GM21367 (cell line): ENCODE measurements at regions not wholly inside any gene's neighbourhood (a gene's known extent, or its start where the extent isn't known, plus 50 kb on each side); places are given as distances from the start of the nearest gene placed in this dataset.

Experiments
- ATAC-seq: cut with Tn5 transposase; IDR thresholded peaks from one replicate; pipeline ENCODE4 v1.9.1; 2021; ENCODE audit not compliant: unreplicated experiment

DNA sequence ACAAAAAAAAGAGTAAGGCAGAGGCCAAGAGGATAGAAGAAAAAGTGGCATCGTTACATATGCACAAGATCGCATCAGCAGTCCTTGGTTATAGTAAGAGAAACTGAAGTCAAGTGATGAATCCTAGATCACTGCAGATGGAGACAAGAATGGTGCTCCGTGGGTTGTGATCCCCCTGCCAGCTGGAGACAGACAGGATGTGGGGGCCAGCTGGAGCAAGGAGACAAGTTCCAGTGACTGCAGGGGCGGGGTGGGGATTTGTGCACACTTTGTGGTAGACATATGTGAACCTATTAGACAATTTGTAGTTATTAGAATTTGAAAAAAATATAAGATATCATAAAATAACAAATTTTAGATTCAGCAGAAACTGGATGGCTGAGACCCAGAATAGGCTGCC lies 697.9 kb upstream of the ADAMTS16 start:
- no peak for ATAC-seq

- no peak for ATAC-seq
Observed at GRCh38 chr5:4447657-4448056, 692.5 kb upstream of the ADAMTS16 start.

GRCh38 chr5:4453655-4454054 lies 686.5 kb upstream of the ADAMTS16 start:
- no peak for ATAC-seq

DNA sequence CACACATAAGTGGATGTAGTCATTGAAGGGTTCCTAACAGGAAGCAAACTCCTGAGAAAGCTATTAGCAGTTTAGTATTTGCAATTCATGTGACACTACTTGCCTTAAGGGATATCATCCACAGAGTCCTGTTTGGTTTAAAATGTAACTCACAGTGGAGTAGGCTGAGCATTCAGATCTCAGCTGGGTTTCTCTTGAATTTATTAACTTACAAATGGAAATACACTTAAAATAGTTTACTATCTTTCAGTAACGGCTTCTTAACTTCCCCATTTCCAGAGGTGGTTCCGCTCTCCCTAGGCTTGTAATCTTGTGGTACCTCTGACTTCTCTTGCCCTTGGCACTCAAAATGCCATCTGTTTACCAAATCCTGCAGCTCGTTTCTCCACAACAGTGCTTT lies 660.7 kb upstream of the ADAMTS16 start:
- ATAC-seq, result no peak

- no peak for ATAC-seq
Observed at GRCh38 chr5:4480528-4481349, 659.4 kb upstream of the ADAMTS16 start.

DNA sequence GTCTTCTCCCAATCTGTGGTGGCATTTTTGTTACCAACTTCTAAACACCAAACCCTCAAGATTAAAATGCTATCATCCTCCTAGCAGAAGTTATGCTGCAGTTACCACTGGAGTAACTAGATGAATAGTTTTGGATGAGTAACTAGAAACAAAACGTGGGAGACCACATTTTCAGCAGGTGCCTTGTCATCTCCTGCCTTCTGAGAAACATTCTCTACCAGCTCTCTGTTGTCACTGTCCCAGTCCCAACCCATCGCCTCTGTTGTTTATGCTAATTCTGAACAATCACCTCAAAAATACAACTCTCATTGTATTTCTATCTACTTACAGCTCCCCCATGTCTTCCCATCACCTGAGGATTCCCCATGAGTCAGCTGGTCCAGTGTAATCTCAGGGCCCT lies 652.5 kb upstream of the ADAMTS16 start:
- no peak for ATAC-seq

DNA sequence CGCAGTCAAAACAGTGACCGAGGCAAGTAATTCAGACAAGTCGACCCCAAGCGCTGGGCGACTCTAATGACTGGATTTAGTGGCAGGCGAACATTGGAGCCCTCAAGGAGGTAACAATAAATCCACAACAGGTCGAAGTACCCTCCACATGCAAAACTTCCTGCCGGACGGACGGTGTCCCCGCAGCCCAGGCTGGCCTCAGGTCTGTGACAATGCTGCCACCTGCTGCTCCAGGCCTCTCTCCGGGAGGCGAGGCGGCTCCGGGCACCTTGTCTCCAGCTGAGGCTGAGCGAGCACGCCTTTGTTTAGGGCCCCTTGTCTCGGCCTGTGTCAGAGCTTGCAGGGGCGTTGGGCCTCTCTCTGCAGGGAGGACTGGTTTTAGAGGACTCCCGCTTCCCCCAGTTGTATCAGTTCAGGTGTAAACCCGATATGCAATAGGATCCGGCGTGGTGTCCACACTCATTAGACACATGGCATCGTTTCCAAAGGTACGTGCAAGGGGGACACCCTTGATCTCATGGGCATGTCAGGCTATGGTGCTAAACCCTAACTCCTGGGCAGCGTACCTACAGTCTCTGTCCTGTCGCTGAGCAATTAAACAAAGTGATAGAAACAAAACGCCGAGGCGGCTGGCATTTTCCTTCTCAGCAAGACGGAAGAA lies 628.0 kb upstream of the ADAMTS16 start:
- no peak for ATAC-seq

- ATAC-seq, result no peak
Observed at GRCh38 chr5:4513381-4513780, 626.7 kb upstream of the ADAMTS16 start.

- ATAC-seq, result no peak
Observed at GRCh38 chr5:4514067-4514648, 626.0 kb upstream of the ADAMTS16 start.

DNA sequence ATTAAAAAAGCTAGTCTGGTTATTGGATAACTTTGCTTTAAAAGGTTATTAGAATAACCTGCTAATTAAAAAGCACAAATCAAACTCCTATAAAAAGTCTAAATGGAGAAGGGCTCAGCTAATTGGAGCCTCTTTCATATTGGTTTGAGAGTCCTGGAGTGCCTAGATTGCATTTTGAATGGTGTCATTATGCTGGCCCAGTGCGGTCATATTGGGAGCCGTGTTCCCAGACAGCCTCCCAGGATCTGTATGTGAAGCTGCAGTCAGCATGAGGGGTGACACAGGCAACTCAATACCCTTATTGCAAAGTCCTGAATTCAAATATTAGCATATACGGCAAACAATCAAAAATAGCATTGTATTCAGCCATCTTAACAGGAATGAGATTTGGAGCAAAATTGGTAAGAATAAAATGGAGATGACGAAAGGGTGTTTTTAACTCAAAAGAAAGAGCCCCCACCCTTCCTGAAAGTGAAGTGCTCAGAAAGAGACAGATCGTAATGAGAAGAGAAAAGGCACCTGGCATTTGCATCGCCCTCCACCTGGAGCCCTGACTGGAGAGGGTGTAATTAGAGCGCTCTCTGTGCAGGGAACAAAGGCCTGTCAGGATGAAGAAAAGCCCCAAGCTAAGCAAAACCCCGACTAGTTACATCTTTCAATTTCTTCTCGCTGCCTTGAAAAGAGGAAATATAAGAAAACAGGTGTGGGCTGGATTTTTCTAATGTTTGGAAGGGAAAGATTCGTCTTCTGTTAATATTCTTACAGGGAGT lies 621.0 kb upstream of the ADAMTS16 start:
- ATAC-seq, result no peak

DNA sequence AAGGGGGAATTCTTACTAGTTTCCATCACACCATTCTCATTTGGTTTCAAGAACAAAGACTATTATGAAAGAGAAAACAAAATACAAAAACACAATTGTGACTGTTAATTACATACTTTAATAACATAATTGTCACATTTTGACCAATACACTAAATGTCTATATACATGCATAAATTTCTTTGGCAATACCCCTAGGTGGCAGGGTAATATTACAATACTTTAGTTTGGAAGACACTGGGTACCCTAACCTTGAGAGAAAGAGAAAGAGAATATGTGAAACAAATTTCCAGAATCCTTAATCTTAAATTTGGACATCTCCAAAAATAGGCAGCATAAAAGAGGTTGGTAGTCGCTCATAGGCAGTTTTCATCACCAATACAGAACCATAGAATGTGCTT lies 619.6 kb upstream of the ADAMTS16 start:
- no peak for ATAC-seq

GRCh38 chr5:4523038-4523437 lies 617.1 kb upstream of the ADAMTS16 start:
- no peak for ATAC-seq

DNA sequence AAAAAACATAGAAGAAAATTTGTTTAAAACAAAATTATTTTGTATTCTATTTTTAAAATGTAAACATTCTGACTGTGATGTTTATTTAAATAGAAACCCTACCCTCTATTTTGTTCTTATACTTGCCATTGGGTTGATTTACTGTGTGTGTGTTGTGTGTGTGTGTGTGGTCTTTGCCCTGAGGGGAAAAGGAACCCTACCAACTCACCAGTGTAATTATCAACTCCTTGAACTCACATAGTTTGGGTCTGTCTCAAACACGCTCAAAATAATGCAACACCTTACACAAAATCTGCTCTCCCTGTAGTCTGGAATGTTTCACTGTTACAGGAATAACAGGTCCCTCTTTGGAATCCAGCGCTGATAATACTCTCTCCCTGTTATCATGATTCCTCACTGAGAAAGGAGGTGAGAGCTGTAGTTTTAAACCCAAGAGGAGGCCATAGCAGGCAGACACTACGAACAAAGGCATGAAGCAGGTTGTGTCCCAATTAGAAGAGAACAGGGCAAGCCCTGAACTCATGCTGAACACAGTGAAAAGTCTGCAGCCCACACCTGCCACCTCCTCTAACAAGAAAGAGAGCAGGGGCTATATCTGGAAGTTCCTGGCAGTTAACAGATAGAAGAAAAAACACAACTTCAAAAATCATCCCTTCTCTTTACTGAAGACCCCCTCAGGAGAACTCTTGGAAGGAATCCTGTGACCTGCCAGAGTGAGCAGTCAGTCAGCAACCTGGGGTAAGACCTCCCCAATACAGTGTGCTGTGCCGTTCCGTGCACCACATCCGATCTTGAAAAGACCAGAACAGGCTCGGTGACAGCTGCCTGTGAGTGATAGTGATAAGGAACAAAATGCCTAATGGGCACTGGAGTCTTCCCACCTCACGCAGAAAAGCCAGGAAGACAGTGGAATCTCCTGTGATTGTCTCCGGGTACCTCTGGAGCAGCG lies 608.1 kb upstream of the ADAMTS16 start:
- no peak for ATAC-seq

DNA sequence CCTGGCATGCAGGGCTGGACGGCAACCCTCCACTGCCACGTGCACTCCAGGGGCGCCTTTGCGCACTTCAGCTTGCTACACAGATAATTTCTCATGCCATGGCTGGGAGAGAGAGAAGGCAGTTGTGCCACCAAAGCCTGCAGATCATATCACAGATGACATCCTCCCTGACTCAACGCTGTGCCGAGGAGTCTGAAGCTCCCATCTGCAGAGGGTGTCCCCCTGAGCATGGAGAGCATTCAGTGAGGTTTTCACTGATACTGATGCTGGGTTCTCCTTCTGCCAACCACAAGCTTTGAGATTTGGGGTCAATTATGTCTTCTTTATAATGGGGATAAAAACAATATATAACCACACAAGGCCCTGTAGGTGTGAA lies 607.4 kb upstream of the ADAMTS16 start:
- no peak for ATAC-seq

GRCh38 chr5:4533457-4534105 lies 606.5 kb upstream of the ADAMTS16 start:
- ATAC-seq, result no peak

DNA sequence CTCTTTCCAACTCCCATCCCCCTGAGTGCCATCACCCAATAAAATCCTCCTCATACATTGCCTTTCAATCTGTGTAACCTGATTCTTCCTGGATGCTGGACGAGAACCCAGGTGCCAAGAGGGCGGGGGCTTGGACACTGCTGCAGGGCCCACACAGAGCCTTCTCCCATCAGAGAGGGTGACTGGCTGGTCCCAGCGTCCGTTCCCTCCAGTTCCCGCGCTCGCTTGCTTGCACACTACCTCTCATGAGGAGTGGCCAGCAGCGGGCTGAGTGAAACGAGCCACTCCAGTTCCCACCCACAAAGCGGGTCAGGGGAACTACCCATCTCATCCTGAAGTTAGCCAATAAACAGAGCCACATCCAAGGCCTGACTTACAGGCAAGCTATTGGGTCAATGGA lies 602.6 kb upstream of the ADAMTS16 start:
- ATAC-seq, result no peak

DNA sequence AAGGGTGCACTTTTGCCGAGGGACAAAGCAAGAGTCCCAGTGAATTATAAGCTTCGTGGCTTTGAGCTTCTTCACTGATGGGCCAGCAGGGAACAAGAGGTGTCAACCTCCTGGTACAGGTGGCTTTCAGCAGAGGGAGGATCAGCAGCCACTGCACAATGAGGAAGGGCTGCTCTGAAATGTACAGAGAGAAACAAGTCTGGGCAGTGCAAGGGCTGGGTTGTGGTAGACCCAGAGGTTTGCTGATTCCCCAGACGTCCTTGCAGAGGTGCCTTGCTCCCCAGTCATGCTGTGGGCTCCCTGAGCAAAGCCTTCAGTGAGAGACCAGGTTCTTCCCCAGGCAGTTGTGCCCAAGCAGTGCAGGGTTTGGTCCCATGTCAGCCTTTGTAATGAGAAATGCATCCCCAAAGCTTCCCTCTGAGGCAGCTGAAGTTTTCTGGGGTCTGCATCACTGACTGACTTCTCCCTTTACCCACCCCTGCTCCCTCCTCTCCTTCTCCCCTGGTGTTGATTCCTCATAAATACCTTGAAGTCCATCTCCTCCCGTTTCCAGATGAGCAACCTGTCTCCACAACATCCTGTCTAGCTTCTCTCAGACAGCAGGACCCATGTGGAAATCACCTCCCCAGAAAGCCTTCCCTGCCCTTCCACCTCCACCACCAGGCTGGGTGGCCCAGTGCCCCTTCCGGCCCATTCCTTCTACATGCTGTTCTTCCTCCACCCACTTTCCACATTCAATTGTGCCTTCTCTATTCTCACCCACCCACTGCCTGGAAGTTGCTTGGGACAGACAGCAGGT lies 599.6 kb upstream of the ADAMTS16 start:
- ATAC-seq, result no peak

- ATAC-seq, result no peak
Observed at GRCh38 chr5:4541334-4541733, 598.8 kb upstream of the ADAMTS16 start.

GRCh38 chr5:4542145-4542778 lies 597.9 kb upstream of the ADAMTS16 start:
- ATAC-seq, result no peak
